ENCODE measurements at regions not wholly inside any gene's neighbourhood (a gene's known extent, or its start where the extent isn't known, plus 50 kb on each side); places are given as distances from the start of the nearest gene placed in this dataset.

GRCh38 chr7:125468855-125469174, 539.2 kb upstream of the POT1 start:
- Mint-ChIP-seq H3K27ac (no peak overlapping the region), H3K4me1 (no peaks in the 10 kb centered on the region), H3K36me3 (ENCODE audit: low read depth) (no peaks in the 10 kb centered on the region), H3K4me3 (no peak overlapping the region), H3K27me3 (no peaks in the 10 kb centered on the region)
- H3K9me3 ChIP-seq (ENCODE audit: control insufficient read depth, low read length, poor library complexity, severe bottlenecking), result no peaks in the 10 kb centered on the region
- ATAC-seq (no peak), DNase-seq (no peak)

- H3K27ac Mint-ChIP-seq, result no peak overlapping the region
- ATAC-seq, result no peak
- H3K4me1 Mint-ChIP-seq, result no peaks in the 10 kb centered on the region
- no peaks in the 10 kb centered on the region for H3K36me3 Mint-ChIP-seq (ENCODE audit: low read depth)
- H3K4me3 Mint-ChIP-seq, result no peak overlapping the region
- H3K27me3 Mint-ChIP-seq, result no peaks in the 10 kb centered on the region
- no peak for DNase-seq
- H3K9me3 ChIP-seq (ENCODE audit: control insufficient read depth, low read length, poor library complexity, severe bottlenecking), result no peaks in the 10 kb centered on the region
These were observed 538.6 kb upstream of the POT1 start for GRCh38 chr7:125467996-125468854.

- Mint-ChIP-seq H3K36me3 (ENCODE audit: low read depth) (no peaks in the 10 kb centered on the region), H3K27me3 (no peaks in the 10 kb centered on the region), H3K27ac (no peak overlapping the region), H3K4me3 (no peak overlapping the region), H3K4me1 (no peaks in the 10 kb centered on the region)
- H3K9me3 ChIP-seq (ENCODE audit: control insufficient read depth, low read length, poor library complexity, severe bottlenecking), result no peaks in the 10 kb centered on the region
- ATAC-seq (no peak), DNase-seq (no peak)
These were observed 535.9 kb upstream of the POT1 start for GRCh38 chr7:125465527-125465926.

GRCh38 chr7:125462615-125463014, 533.0 kb upstream of the POT1 start:
- no peak for ATAC-seq

GRCh38 chr7:125459038-125459437, 529.4 kb upstream of the POT1 start:
- no peak for ATAC-seq

More at GRCh38 chr7:125462615-125463014, 533.0 kb upstream of the POT1 start:
- Mint-ChIP-seq H3K4me1 (no peaks in the 10 kb centered on the region), H3K36me3 (ENCODE audit: low read depth) (no peaks in the 10 kb centered on the region), H3K27ac (no peak overlapping the region), H3K4me3 (no peak overlapping the region), H3K27me3 (no peaks in the 10 kb centered on the region)
- DNase-seq, result no peak
- no peaks in the 10 kb centered on the region for H3K9me3 ChIP-seq (ENCODE audit: control insufficient read depth, low read length, poor library complexity, severe bottlenecking)

GRCh38 chr7:125450749-125451148, 521.1 kb upstream of the POT1 start:
- no peaks in the 10 kb centered on the region for H3K9me3 ChIP-seq (ENCODE audit: control insufficient read depth, low read length, poor library complexity, severe bottlenecking)
- ATAC-seq (no peak), DNase-seq (no peak)
- no peaks in the 10 kb centered on the region for H3K27me3 Mint-ChIP-seq
- H3K4me3 Mint-ChIP-seq, result no peak overlapping the region
- H3K4me1 Mint-ChIP-seq, result no peaks in the 10 kb centered on the region
- H3K36me3 Mint-ChIP-seq (ENCODE audit: low read depth), result no peaks in the 10 kb centered on the region
- no peak overlapping the region for H3K27ac Mint-ChIP-seq

More at GRCh38 chr7:125459038-125459437, 529.4 kb upstream of the POT1 start:
- H3K4me3 Mint-ChIP-seq, result no peak overlapping the region
- no peaks in the 10 kb centered on the region for H3K4me1 Mint-ChIP-seq
- no peaks in the 10 kb centered on the region for H3K36me3 Mint-ChIP-seq (ENCODE audit: low read depth)
- no peaks in the 10 kb centered on the region for H3K9me3 ChIP-seq (ENCODE audit: control insufficient read depth, low read length, poor library complexity, severe bottlenecking)
- H3K27me3 Mint-ChIP-seq, result no peaks in the 10 kb centered on the region
- no peak for DNase-seq
- H3K27ac Mint-ChIP-seq, result no peak overlapping the region

- no peak for DNase-seq
- no peaks in the 10 kb centered on the region for H3K9me3 ChIP-seq (ENCODE audit: control insufficient read depth, low read length, poor library complexity, severe bottlenecking)
- no peak overlapping the region for H3K4me3 Mint-ChIP-seq
- no peaks in the 10 kb centered on the region for H3K36me3 Mint-ChIP-seq (ENCODE audit: low read depth)
- H3K4me1 Mint-ChIP-seq, result no peaks in the 10 kb centered on the region
- H3K27ac Mint-ChIP-seq, result no peak overlapping the region
- ATAC-seq, result no peak
- no peaks in the 10 kb centered on the region for H3K27me3 Mint-ChIP-seq
These were observed 516.2 kb upstream of the POT1 start for GRCh38 chr7:125445836-125446235.

- ATAC-seq, result no peak
- H3K4me3 Mint-ChIP-seq, result no peak overlapping the region
- no peaks in the 10 kb centered on the region for H3K27me3 Mint-ChIP-seq
- H3K4me1 Mint-ChIP-seq, result no peaks in the 10 kb centered on the region
- H3K9me3 ChIP-seq (ENCODE audit: control insufficient read depth, low read length, poor library complexity, severe bottlenecking), result no peaks in the 10 kb centered on the region
- H3K27ac Mint-ChIP-seq, result no peak overlapping the region
- no peak for DNase-seq
- H3K36me3 Mint-ChIP-seq (ENCODE audit: low read depth), result no peaks in the 10 kb centered on the region
These were observed 515.2 kb upstream of the POT1 start for GRCh38 chr7:125444864-125445263.

GRCh38 chr7:125436220-125436619, 506.6 kb upstream of the POT1 start:
- Mint-ChIP-seq H3K4me1 (no peaks in the 10 kb centered on the region), H3K36me3 (ENCODE audit: low read depth) (no peaks in the 10 kb centered on the region), H3K27me3 (no peaks in the 10 kb centered on the region), H3K4me3 (no peak overlapping the region), H3K27ac (no peak overlapping the region)
- ATAC-seq (no peak), DNase-seq (no peak)
- no peaks in the 10 kb centered on the region for H3K9me3 ChIP-seq (ENCODE audit: control insufficient read depth, low read length, poor library complexity, severe bottlenecking)

- Mint-ChIP-seq H3K36me3 (ENCODE audit: low read depth) (no peaks in the 10 kb centered on the region), H3K4me3 (no peak overlapping the region), H3K27ac (no peak overlapping the region), H3K27me3 (no peaks in the 10 kb centered on the region), H3K4me1 (no peaks in the 10 kb centered on the region)
- no peaks in the 10 kb centered on the region for H3K9me3 ChIP-seq (ENCODE audit: control insufficient read depth, low read length, poor library complexity, severe bottlenecking)
- DNase-seq (no peak), ATAC-seq (no peak)
These were observed 501.7 kb upstream of the POT1 start for GRCh38 chr7:125431349-125431748.

GRCh38 chr7:125430013-125430412, 500.4 kb upstream of the POT1 start:
- no peak overlapping the region for H3K4me3 Mint-ChIP-seq
- DNase-seq (no peak), ATAC-seq (no peak)
- H3K9me3 ChIP-seq (ENCODE audit: control insufficient read depth, low read length, poor library complexity, severe bottlenecking), result no peaks in the 10 kb centered on the region
- H3K27ac Mint-ChIP-seq, result no peak overlapping the region
- no peaks in the 10 kb centered on the region for H3K4me1 Mint-ChIP-seq
- no peaks in the 10 kb centered on the region for H3K36me3 Mint-ChIP-seq (ENCODE audit: low read depth)
- H3K27me3 Mint-ChIP-seq, result no peaks in the 10 kb centered on the region

- Mint-ChIP-seq H3K4me3 (no peak overlapping the region), H3K27ac (no peak overlapping the region)
These were observed 498.1 kb upstream of the POT1 start for GRCh38 chr7:125427676-125428075.

GRCh38 chr7:125425506-125425905, 495.9 kb upstream of the POT1 start:
- no peaks in the 10 kb centered on the region for H3K4me1 Mint-ChIP-seq
- H3K27ac Mint-ChIP-seq, result no peak overlapping the region
- DNase-seq (no peak), ATAC-seq (no peak)
- no peaks in the 10 kb centered on the region for H3K36me3 Mint-ChIP-seq (ENCODE audit: low read depth)
- H3K27me3 Mint-ChIP-seq, result no peaks in the 10 kb centered on the region
- H3K9me3 ChIP-seq (ENCODE audit: control insufficient read depth, low read length, poor library complexity, severe bottlenecking), result no peaks in the 10 kb centered on the region
- H3K4me3 Mint-ChIP-seq, result no peak overlapping the region

More at GRCh38 chr7:125427676-125428075, 498.1 kb upstream of the POT1 start:
- no peaks in the 10 kb centered on the region for H3K4me1 Mint-ChIP-seq
- no peaks in the 10 kb centered on the region for H3K9me3 ChIP-seq (ENCODE audit: control insufficient read depth, low read length, poor library complexity, severe bottlenecking)
- ATAC-seq (no peak), DNase-seq (no peak)
- no peaks in the 10 kb centered on the region for H3K36me3 Mint-ChIP-seq (ENCODE audit: low read depth)
- H3K27me3 Mint-ChIP-seq, result no peaks in the 10 kb centered on the region

GRCh38 chr7:125424721-125425120, 495.1 kb upstream of the POT1 start:
- no peak for ATAC-seq

More at GRCh38 chr7:125424721-125425120, 495.1 kb upstream of the POT1 start:
- no peak for DNase-seq
- no peaks in the 10 kb centered on the region for H3K9me3 ChIP-seq (ENCODE audit: control insufficient read depth, low read length, poor library complexity, severe bottlenecking)
- no peaks in the 10 kb centered on the region for H3K27me3 Mint-ChIP-seq
- no peak overlapping the region for H3K4me3 Mint-ChIP-seq
- H3K36me3 Mint-ChIP-seq (ENCODE audit: low read depth), result no peaks in the 10 kb centered on the region
- H3K27ac Mint-ChIP-seq, result no peak overlapping the region
- no peaks in the 10 kb centered on the region for H3K4me1 Mint-ChIP-seq
